ENCODE measurements at regions not wholly inside any gene's neighbourhood (a gene's known extent, or its start where the extent isn't known, plus 50 kb on each side); places are given as distances from the start of the nearest gene placed in this dataset.

GRCh38 chr16:13631916-13632315 is 288.0 kb upstream of the ERCC4 start:
- Histone ChIP-seq H3K4me2 (ENCODE audit: low read depth, low read length) (no peak overlapping the region), H2BK15ac (ENCODE audit: low read depth, low read length) (no peak overlapping the region), H3K9ac (ENCODE audit: low read depth, low read length) (no peak overlapping the region), H2BK120ac (ENCODE audit: low read depth, low read length) (no peak overlapping the region), H3K9me3 (ENCODE audit: control insufficient read depth, insufficient read depth, low read length) (peaks cover 17% of the 10 kb centered on the region), H3K36me3 (ENCODE audit: control insufficient read depth, insufficient read depth, low read length) (no peaks in the 10 kb centered on the region), H3K4ac (ENCODE audit: low read depth, low read length) (no peak overlapping the region), H3K4me3 (ENCODE audit: insufficient read depth, low read depth, low read length) (no peak overlapping the region), H2AK5ac (ENCODE audit: low read depth, low read length) (no peak overlapping the region), H4K8ac (ENCODE audit: low read depth in 2 of 2, low read length in 2 of 2) (no peak overlapping the region), H3K27ac (ENCODE audit: insufficient read depth, low read length) (no peak overlapping the region), H2BK5ac (ENCODE audit: low read depth, low read length, poor library complexity, severe bottlenecking) (no peak overlapping the region), H3K4me1 (ENCODE audit: control insufficient read depth, insufficient read depth, low read length) (no peaks in the 10 kb centered on the region), H3K56ac (ENCODE audit: extremely low read depth, insufficient read depth, low read length) (no peak overlapping the region), H2AK9ac (replicated peaks; ENCODE audit: low read depth, low read length, poor library complexity) (no peak overlapping the region), H2AFZ (replicated peaks; ENCODE audit: low read length, poor library complexity) (no peak overlapping the region), H4K5ac (ENCODE audit: low read depth, low read length) (no peak overlapping the region), H2BK20ac (ENCODE audit: low read depth, low read length) (no peak overlapping the region), H3K27me3 (ENCODE audit: control insufficient read depth, insufficient read depth, low read length) (no peaks in the 10 kb centered on the region), H3K18ac (ENCODE audit: low read depth, low read length) (no peak overlapping the region), H4K20me1 (ENCODE audit: insufficient read depth, low read length) (no peaks in the 10 kb centered on the region), H3K79me1 (ENCODE audit: low read depth in 1 of 2, low read length in 2 of 2) (no peaks in the 10 kb centered on the region), H3K14ac (replicated peaks; ENCODE audit: low read depth, low read length) (no peak overlapping the region), H4K91ac (ENCODE audit: insufficient read depth, low read depth, low read length) (no peak overlapping the region), H3K23ac (ENCODE audit: low read depth, low read length) (no peak overlapping the region), H3K9me1 (ENCODE audit: insufficient read depth, low read length) (no peaks in the 10 kb centered on the region)
- no peak for DNase-seq
- ChIA-PET CTCF (no interaction called here), POLR2A (ENCODE audit: unreplicated experiment) (no interaction called here)
- BruUV-seq (replicated peaks), result no TSS peak
- in situ Hi-C loops (cut with MboI; ENCODE audit: low sequenced_read_pairs) (no loop called here), dilution Hi-C loops (cut with HindIII; ENCODE audit: low sequenced_read_pairs, unreplicated experiment) (no loop called here), intact Hi-C loops (cut with micrococcal nuclease) (no loop called here)
- no CpG with 5 or more reads among the region's 4 CpGs for WGBS, 2 experiments (ENCODE audit: extremely low coverage in 2 of 2, insufficient read length in 1 of 2)
- TF ChIP-seq USF2 (IDR thresholded peaks at IDR 0.05; ENCODE audit: low read depth, low read length) (no peak), RFX5 (IDR thresholded peaks at IDR 0.05; ENCODE audit: low read depth, low read length) (no peak), MXI1 (IDR thresholded peaks at IDR 0.05; ENCODE audit: borderline replicate concordance, low read depth, low read length) (no peak), SMC3 (IDR thresholded peaks at IDR 0.05; ENCODE audit: low read depth, low read length) (no peak), RAD21 (IDR thresholded peaks at IDR 0.05; ENCODE audit: low read length) (no peak), ELK1 (IDR thresholded peaks at IDR 0.05; ENCODE audit: borderline replicate concordance, low read depth, low read length) (no peak), BHLHE40 (IDR thresholded peaks at IDR 0.05; ENCODE audit: low read depth, low read length) (no peak), RCOR1 (IDR thresholded peaks at IDR 0.05; ENCODE audit: insufficient replicate concordance, low read length) (no peak), CEBPB (IDR thresholded peaks at IDR 0.05; ENCODE audit: low read depth, low read length) (no peak), POLR2A (IDR thresholded peaks at IDR 0.05; ENCODE audit: low read depth, low read length) (no peak), MAFK (IDR thresholded peaks at IDR 0.05; ENCODE audit: low read depth, low read length) (no peak), FOS (IDR thresholded peaks at IDR 0.05; ENCODE audit: low read depth, low read length) (no peak), MAZ (IDR thresholded peaks at IDR 0.05; ENCODE audit: borderline replicate concordance, low read depth, low read length) (no peak), CTCF (conservative IDR thresholded peaks at IDR 0.05; ENCODE audit: low read depth, low read length) (no peak), CHD1 (IDR thresholded peaks at IDR 0.05; ENCODE audit: low read depth, low read length) (no peak), NFE2L2 (IDR thresholded peaks at IDR 0.05; ENCODE audit: low read depth, low read length) (no peak)
- no peak for ATAC-seq (ENCODE audit: low read depth)

Measured in IMR-90 (cell line).